GM12878 (cell line): ENCODE measurements at regions not wholly inside any gene's neighbourhood (a gene's known extent, or its start where the extent isn't known, plus 50 kb on each side); places are given as distances from the start of the nearest gene placed in this dataset.

Source experiments
- BCL11A ChIP-seq: IDR thresholded peaks from 2 replicates; pipeline ENCODE4 v1.6.1; 2011; ENCODE audit warnings: low read depth, low read length
- CHD1 ChIP-seq: IDR thresholded peaks from 2 replicates; pipeline ENCODE4 v1.6.1; 2012; ENCODE audit warnings: low read depth, low read length, improper control_type of control experiment
- CTCF ChIP-seq, 3 experiments: IDR thresholded peaks in 2 of 3; conservative IDR thresholded peaks in 1 of 3; 2 replicates each; pipeline ENCODE4 v1.5.1; 2011; ENCODE audit warnings: low read depth in 3 of 3, low read length in 3 of 3, mild to moderate bottlenecking in 3 of 3, control low read depth in 2 of 3, moderate library complexity in 2 of 3, inconsistent platforms in 1 of 3, mixed read lengths in 1 of 3; ENCODE audit not compliant: control insufficient read depth in 2 of 3, insufficient read depth in 1 of 3; ENCODE audit errors: extremely low read depth in 1 of 3
- EZH2 ChIP-seq: IDR thresholded peaks from 2 replicates; pipeline ENCODE4 v1.6.1; 2012; ENCODE audit warnings: low read depth, mild to moderate bottlenecking, control low read depth, inconsistent platforms, low read length, borderline replicate concordance; ENCODE audit not compliant: control insufficient read depth
- HDGF ChIP-seq: fragments of 450-650 bp; IDR thresholded peaks from 2 replicates; pipeline ENCODE4 v1.6.1; 2016; ENCODE audit warnings: antibody characterized with exemption
- IKZF1 ChIP-seq: fragments of 450-650 bp; conservative IDR thresholded peaks from 2 replicates; pipeline ENCODE4 v1.6.1; 2017; ENCODE audit warnings: antibody characterized with exemption, mild to moderate bottlenecking
- IRF4 ChIP-seq: IDR thresholded peaks from 2 replicates; pipeline ENCODE4 v1.6.1; 2011; ENCODE audit warnings: low read depth, low read length
- JUNB ChIP-seq: IDR thresholded peaks from 2 replicates; pipeline ENCODE4 v1.6.1; 2016; ENCODE audit warnings: antibody characterized with exemption, mild to moderate bottlenecking
- LARP7 ChIP-seq: fragments of 450-650 bp; IDR thresholded peaks from 2 replicates; pipeline ENCODE4 v1.6.1; 2017; ENCODE audit warnings: mild to moderate bottlenecking
- PKNOX1 ChIP-seq: fragments of 450-650 bp; IDR thresholded peaks from 2 replicates; pipeline ENCODE4 v1.6.1; 2016; ENCODE audit warnings: mild to moderate bottlenecking
- POLR2A ChIP-seq: IDR thresholded peaks from 2 replicates; pipeline ENCODE4 v1.6.1; 2011; ENCODE audit warnings: low read depth, mild to moderate bottlenecking, low read length
- RAD21 ChIP-seq: IDR thresholded peaks from 2 replicates; pipeline ENCODE4 v1.6.1; 2011; ENCODE audit warnings: mild to moderate bottlenecking, low read depth, low read length, moderate library complexity; ENCODE audit not compliant: insufficient read depth
- RCOR1 ChIP-seq: conservative IDR thresholded peaks from 2 replicates; pipeline ENCODE4 v1.6.1; 2012; ENCODE audit warnings: low read depth, low read length, improper control_type of control experiment
- TF ChIP-seq, protein P1 (sequence below): IDR thresholded peaks from 2 replicates; pipeline ENCODE4 v1.6.1; 2012; ENCODE audit warnings: low read depth, low read length, improper control_type of control experiment

DNA sequence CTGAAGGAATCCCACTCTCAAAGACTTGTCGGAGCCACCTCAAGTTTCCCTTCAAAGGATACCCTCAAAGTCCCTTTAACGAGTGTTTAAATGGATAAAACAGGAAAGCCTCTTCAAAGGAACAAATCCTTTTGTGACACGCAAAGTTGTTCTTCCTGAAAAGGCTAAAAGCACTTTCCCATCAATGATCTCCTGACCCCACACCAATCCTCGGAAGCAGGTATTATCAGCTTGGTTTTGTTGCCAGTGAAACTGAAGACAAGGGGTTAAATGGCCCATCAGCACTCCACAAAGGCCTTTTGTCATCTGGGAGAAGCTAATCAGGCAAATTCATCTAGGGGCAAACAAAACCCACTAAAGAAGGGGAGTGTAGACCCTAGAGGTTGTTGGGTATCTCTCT lies 418.0 kb upstream of the ID2 start:
- TF ChIP-seq IRF4, result no peak
- TF ChIP-seq CTCF (IDR thresholded peaks at IDR 0.05 in 2 of 3, conservative IDR thresholded peaks at IDR 0.05 in 1 of 3; ENCODE audit: control insufficient read depth in 2 of 3, extremely low read depth in 1 of 3, insufficient read depth in 1 of 3, low read depth in 3 of 3, low read length in 3 of 3), result no peak
- no peak for TF ChIP-seq EZH2
- TF ChIP-seq POLR2A, result no peak
- no peak for TF ChIP-seq HDGF
- no peak for TF ChIP-seq PKNOX1
- TF ChIP-seq RAD21, result no peak
- TF ChIP-seq BCL11A, result no peak
- TF ChIP-seq LARP7, result no peak
- no peak for TF ChIP-seq RCOR1
- TF ChIP-seq IKZF1, result no peak
- TF ChIP-seq CHD1, result no peak
- TF ChIP-seq, protein P1, sequence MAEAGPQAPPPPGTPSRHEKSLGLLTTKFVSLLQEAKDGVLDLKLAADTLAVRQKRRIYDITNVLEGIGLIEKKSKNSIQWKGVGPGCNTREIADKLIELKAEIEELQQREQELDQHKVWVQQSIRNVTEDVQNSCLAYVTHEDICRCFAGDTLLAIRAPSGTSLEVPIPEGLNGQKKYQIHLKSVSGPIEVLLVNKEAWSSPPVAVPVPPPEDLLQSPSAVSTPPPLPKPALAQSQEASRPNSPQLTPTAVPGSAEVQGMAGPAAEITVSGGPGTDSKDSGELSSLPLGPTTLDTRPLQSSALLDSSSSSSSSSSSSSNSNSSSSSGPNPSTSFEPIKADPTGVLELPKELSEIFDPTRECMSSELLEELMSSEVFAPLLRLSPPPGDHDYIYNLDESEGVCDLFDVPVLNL, result no peak
- TF ChIP-seq JUNB, result no peak
